ENCODE measurements at regions not wholly inside any gene's neighbourhood (a gene's known extent, or its start where the extent isn't known, plus 50 kb on each side); places are given as distances from the start of the nearest gene placed in this dataset.
A peak's percentile ranks its signal among the peaks of the same experiment; 100 is the strongest.

DNA sequence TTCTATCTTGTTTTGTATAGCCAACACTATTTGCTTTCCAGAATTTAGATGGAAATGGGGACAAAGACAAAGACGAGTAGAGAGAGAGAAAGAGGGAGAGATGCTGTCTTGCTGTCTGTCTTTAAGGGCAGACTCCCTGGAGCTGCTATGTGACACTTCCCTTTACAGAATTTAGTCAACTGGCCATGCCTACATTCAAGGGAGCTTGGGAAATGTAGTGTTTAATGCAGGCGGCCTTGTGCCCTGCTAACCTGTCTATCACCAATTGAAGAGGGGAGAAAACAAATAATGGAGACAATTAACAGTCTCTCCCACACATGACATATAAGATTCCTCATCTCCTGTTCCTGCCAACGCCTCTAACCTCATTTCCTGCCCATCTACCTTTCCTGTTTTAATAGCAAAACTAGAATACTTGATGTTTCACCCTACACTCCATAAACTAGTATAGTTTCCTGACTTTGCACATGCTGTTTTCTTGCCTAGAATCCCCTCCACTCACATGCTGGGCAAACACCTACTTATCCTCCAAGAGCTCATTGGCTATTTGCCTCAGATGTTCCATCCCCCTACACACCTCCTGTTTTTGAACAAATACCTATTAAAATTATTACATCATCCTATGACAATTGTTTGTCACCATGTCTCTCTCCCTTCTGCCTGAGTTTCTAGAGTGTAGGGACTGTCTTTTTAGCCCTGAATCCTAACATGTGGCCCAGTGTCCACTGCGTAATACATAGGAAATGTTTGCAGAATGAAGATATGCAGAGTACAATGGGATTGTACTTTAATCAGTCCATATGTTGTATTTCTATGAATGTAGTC is 117.2 kb downstream of the SLC25A24 start:
- DNase-seq (ENCODE audit: low read depth in 2 of 2): peak in 1 of 2 donors; percentile 82

DNA sequence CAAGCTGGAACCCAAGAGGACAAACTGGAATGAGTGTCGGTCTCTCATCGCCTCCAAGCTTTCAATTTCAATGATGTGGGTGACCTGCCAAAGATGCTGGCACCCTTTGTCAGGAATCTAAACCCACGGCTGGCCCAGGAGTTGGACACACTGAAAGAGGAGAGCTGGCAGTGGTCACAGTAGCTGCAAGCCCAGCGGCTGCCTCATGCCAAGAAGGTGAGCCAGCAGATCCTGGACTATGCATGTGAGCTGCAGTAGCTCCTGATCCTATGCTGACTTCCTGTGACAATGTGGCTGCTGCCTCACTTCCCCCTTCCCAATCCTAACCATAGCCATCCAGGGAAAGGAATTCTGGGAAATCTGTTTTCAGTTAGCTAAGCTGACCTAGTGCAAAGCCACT is 117.0 kb upstream of the VAV3 start:
- DNase-seq (ENCODE audit: low read depth in 2 of 2): peak; percentile 6 to 70

GRCh38 chr1:108080448-108080847 is 115.5 kb upstream of the VAV3 start:
- DNase-seq (ENCODE audit: low read depth in 2 of 2): no peak

GRCh38 chr1:108079440-108080025 is 114.6 kb upstream of the VAV3 start:
- DNase-seq (ENCODE audit: low read depth in 2 of 2): no peak

DNA sequence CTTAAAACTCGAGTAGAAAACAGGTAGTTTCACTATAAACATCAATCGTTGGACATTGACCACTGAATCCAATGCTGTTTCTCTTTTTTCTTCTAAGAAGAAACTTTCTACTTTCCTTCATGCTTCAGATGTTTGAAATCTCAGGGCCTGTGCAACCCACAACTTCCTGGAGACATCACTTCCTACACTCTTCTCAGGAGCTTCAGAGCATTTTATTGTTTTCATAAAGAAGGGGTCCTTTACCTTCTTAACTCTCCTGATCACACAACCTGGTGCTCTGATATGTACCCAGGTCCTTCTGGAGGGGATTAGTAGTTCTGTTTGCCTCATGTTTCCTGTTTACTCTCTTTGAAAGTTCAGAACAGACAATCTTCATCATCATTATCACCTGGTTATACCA is 113.0 kb upstream of the VAV3 start:
- no peak for DNase-seq (ENCODE audit: low read depth in 2 of 2)

GRCh38 chr1:108075055-108075454 is 110.1 kb upstream of the VAV3 start:
- no peak for DNase-seq (ENCODE audit: low read depth in 2 of 2)

DNA sequence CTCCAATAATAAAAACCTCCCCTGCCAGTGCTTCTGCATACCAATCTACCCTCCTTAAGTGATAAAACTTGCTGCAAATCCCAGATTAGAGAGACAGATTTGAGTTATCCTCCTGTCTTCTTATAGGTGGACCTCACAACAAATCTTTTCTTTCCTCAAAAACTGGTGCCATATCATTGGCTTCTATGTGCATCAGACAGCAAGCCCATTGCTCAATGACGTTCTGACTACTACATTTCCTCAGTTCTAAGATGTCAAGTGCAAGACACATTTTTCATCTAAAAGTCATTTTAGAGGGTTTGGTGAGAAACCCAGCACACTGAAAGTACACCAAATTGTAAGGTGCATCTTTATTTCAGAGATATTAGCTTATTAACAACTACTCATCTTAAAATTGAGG is 107.8 kb upstream of the VAV3 start:
- no peak for DNase-seq (ENCODE audit: low read depth in 2 of 2)

GRCh38 chr1:108072212-108072611 is 107.2 kb upstream of the VAV3 start:
- DNase-seq (ENCODE audit: low read depth in 2 of 2): no peak

GRCh38 chr1:108071601-108072000 is 106.6 kb upstream of the VAV3 start:
- no peak for DNase-seq (ENCODE audit: low read depth in 2 of 2)

DNA sequence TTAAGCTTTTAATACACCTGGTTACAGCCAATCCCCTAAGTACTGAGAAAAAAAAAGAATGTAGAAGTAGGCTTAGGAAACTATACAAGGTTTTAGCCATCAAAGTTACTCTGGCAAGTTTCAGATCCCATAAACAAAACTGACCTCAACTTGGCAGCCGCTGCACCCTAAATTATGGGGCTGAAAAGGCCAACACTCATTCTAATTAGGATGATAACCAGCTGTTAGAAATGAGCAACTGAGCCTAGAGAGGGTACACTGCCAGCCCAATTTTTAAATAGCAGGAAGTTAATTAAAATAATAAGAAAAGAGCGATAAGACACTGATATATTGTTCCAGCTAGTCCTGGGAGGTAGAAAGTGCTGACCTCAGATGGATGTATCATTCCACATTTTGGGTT is 105.7 kb upstream of the VAV3 start:
- DNase-seq (ENCODE audit: low read depth in 2 of 2): no peak

DNA sequence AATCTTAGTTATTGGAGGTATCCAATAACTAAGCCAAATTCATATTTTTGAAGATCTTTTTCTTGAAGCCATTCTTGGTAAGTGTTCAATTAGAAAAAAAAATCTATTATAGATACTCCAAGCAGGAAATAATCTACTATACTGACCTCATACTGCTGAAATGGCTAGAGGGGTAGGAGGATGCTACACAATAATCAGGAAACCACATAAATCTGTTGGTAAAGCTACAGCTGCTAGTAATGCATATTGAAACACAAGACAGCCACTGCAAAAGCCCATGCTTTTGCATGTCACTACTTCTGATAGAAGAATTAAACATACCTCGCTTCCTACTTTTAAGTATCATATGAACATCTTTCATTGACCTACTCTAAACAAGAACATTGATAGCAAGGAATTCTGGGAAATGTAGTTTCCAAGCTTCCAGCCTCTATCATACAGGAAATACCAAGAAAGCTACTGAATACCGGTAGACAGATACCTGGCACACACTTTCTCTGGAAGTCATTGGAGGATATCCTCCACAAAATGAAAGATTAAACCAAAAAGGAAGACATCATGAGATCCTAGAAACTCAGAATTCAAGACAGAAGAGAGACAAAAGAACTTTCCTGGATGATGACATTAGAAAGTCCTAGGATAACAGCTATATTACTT is 103.0 kb upstream of the VAV3 start:
- peak in 1 of 2 donors; percentile 33 for DNase-seq (ENCODE audit: low read depth in 2 of 2)

DNA sequence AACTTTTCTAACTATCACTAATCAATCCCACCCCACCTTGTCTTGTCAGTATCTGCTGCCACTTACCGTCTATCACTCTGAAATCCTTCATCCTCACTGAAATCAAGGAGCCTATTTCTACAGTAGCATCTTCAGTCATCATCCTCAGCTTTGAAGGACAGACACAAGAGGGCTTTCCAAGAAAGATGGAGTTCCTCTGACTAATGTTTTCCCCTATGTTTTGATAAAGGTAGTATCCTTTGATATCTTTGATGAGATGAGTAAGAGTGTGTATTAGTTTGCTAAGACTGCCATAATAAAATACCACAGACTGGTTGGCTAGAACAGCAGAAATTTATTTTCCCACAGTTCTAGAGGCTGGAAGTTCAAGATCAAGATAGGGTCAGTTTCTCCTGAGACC is 101.8 kb upstream of the VAV3 start:
- DNase-seq (ENCODE audit: low read depth in 2 of 2): no peak

- DNase-seq (ENCODE audit: low read depth in 2 of 2): no peak
These were observed 99.3 kb upstream of the VAV3 start for GRCh38 chr1:108064255-108064654.

DNA sequence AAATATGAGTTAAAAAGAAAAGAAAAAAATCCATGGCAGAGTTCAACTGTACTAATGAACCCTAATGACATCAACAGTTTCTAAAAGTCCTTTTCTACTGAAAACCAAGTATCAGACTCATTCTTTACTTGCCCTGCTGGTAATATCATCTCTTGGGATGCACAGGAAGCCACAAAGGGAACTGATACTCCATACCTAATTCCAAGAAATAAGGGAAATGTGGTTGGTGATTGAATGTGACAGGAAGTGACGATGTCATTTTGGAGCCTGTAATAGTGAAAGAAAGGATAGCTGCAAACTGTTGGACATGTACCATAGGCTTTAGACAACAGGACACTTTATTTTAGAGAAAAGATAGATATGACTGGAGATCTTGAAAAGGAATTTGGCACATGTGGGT is 98.7 kb upstream of the VAV3 start:
- no peak for DNase-seq (ENCODE audit: low read depth in 2 of 2)

GRCh38 chr1:108059945-108060344 is 95.0 kb upstream of the VAV3 start:
- DNase-seq (ENCODE audit: low read depth in 2 of 2): no peak

- DNase-seq (ENCODE audit: low read depth in 2 of 2): peak; percentile 36 to 65
These were observed 92.6 kb upstream of the VAV3 start for GRCh38 chr1:108057541-108057940.

- DNase-seq (ENCODE audit: low read depth in 2 of 2): no peak
These were observed 91.5 kb upstream of the VAV3 start for GRCh38 chr1:108056436-108056990.

- DNase-seq (ENCODE audit: low read depth in 2 of 2): peak in 1 of 2 donors; percentile 26
These were observed 90.4 kb upstream of the VAV3 start for GRCh38 chr1:108055387-108055786.

DNA sequence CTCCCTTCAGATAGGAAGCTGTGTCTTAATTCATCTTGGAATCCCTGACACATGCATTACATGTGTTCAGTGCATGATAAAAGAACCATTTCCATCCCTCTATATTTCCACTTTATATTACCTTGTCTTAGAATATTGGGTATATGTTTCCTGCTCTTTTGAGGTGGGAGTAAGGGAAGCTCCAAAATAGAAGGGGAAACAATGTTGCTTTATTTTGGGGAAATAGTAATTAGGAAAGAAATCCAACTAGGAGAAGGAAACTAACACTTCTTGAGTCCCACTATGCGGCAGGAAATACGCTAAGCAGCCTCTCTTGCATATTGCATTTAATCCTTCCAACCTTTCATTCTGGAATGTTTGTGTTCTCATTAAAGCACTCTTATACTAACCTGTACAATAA is 89.4 kb upstream of the VAV3 start:
- DNase-seq (ENCODE audit: low read depth in 2 of 2): no peak

DNA sequence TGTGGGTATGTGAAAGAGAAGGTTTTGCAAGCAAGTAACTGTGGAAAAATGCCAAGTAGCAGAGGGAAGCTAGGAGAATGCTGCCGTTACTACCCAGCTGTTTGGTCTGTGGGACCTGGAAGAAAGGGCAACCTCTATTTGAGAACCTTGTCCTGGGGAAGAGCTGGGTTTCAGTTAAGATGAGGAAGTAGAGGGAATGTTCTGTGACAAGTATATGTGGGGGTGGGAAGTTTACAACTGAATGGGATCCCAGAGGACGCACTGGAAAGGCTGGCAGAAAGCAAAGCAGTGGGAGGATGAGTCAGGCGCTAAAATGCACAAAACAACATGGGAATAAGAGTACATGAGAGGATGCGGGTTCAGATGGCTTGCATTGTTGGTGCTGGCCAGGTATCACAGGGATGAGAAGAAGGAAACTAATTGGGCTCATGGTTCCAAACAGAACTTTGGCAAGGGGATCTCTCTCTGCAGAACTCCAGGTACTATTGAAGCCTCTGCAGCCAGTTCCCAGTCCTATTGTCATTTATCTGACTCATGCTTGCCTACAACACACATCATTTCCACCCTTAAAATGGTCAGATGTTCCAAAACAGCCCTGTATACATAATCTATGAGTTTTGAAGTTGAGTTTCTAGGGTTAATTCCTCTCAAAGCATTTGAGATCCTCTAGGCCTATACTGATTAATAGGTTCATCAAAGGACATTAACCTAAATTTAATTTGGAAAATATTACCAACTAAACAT is 88.5 kb upstream of the VAV3 start:
- peak; percentile 37 to 92 for DNase-seq (ENCODE audit: low read depth in 2 of 2)

- no peak for DNase-seq (ENCODE audit: low read depth in 2 of 2)
These were observed 86.8 kb upstream of the VAV3 start for GRCh38 chr1:108051631-108052377.

All from lung microvascular endothelial cell (primary cell).